ENCODE measurements at regions not wholly inside any gene's neighbourhood (a gene's known extent, or its start where the extent isn't known, plus 50 kb on each side); places are given as distances from the start of the nearest gene placed in this dataset.

DNA sequence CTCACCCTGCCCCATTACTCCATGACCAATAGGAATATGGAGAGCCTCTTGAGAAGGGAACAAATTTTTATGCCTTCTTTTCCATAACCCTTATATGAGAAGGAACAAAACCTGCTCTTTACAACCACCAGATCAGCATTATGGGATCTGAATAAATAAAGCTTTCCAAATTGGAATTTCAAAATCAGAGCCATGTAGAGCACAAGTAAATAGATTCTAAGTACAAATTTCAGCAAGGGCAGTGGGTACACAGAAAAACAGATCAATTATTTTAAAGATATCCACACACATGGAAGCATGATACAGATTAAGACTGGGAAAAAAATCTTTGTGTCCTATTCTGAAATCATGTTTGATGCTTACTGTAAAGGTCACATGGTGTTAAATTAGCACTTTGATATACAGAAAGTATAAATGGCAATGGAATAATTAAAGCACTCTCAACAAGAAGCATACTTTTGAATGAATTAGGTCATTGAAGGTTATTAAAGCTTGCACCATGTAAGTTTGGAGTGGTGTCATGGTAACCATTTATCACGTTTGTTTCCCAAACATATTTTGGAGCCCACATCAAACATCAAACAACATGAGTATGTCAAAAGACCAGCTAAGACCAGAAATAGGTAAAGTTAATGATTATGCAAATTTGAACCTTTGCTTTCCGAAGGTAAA is 75.9 kb upstream of the AVPR1A start:
- DNase-seq: no peak

DNA sequence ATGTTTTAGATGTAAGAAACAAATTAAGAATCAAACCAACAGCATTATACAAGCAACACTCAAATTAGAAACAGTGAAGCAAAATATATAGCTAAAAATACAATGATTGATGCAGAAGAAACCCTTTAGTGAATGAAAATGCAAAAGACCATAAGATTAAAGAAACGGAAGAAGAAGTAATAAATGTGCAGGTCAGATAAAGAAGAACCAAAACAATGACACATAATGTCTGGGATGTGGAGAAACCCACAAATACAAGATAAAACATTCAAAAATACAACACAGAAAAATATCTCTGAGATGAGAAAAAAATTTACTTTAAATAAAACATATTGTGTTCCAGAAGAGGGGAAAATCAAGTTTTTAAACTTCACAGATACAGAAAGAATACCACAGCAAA is 73.4 kb upstream of the AVPR1A start:
- no peak for DNase-seq

DNA sequence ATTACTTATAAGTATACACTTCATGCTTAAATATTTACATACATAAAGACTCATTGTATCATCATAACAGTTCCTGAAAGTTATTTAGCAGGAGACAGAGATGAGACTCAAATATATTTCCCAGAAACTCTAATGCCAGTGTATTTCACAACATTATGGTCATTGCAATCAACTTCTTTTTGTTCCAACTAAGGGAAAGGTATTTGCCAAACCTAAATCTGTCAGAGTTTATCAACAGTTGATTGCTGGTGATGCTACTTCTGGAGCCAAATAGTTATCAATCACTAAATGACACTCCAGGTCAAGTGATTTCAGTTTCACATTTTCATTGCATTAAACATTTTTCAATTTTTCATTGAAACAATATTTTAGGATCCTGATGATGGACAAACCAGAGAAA is 72.1 kb upstream of the AVPR1A start:
- no peak for DNase-seq

DNA sequence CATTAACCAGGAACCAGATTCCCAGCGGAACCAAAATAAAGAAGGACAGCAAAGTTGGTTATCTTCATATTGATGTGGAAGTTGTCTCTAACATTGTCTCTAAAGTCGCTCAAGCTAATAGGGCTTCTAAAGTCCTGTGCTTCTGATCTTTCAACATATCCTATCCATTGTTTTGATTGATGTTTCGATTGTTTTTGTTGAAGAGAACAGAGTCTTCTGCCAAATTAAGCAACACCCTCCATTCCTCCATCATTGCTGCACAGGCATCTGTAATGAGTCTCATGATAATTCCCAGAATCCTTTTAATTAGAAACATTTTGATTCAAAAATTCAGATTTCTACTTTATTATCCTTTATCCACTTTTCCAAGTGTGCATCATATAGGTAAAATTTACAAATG is 71.6 kb upstream of the AVPR1A start:
- DNase-seq: no peak

DNA sequence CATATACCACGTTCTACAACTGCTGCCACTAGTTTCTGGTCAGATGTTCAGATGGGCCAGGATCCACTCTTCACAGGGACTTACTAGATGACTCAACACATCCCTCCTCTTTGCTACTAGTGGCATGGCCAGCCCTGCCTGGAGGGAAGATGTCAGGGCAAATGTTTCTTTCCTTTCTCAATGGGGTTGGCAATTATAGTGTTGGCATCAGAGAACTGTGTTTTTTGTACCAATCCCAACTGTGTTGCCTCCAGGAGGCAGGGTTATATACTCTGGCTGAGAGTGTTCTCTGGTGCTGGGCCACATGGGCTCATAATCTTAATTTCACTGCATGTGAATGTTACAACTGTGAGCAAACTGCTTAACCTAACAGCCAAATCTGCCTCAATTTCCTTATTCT is 69.9 kb upstream of the AVPR1A start:
- DNase-seq: no peak

DNA sequence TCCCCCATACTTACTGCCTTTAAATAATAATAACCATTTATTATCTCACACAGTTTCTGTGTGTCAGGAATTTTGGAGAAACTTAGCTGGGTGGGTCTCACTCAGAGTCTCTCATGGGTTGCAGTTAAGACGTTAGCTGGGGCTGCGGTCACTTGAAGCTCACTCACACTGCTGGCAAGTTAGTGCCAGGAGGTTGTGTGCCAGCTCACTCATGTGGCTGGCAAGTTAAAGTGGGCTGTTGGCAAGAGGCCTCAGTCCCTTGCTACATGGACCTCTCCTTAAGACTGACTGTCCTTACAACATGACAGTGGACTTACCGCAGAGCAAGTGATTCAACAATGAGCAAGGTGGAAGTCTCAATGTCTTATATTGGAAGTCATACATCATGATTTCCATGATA is 61.3 kb upstream of the AVPR1A start:
- no peak for DNase-seq

DNA sequence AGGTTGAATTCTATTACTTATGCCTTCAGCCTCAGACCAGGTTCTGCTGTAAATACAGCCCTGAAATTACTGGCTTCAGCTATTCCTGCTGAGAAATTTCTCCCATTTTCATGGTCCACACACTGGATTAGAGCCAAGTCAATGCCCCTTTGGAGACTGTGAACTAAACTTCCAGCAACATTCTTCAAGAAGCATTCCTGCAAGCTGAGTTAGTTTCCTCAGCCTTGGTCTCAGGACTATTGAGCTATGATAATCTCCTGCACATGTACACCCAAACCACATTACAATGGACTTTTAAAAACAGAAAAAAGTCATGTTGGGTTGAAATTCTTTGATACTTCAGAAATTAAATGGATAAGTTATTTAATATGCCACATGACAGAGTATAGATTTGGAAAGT is 58.0 kb upstream of the AVPR1A start:
- no peak for DNase-seq

DNA sequence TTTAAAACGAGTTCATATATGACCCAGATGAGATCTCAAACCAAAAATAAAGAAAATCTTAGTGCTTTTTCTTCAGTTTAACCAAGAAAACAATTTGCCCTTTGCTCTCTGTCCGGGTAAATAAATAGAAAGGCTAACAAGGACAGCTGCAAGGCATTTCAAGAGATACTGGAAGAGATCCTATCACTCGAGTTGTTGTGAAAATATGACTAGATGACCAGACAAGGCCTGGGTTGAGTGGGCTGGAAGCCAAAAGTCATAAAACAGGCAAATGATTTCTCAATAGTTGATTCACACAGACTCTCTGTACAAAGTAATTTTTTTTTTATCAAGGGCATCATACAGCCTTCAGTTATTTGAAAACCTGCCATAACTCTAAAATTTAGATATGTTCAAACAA is 55.9 kb upstream of the AVPR1A start:
- peak; percentile 63 for DNase-seq

DNA sequence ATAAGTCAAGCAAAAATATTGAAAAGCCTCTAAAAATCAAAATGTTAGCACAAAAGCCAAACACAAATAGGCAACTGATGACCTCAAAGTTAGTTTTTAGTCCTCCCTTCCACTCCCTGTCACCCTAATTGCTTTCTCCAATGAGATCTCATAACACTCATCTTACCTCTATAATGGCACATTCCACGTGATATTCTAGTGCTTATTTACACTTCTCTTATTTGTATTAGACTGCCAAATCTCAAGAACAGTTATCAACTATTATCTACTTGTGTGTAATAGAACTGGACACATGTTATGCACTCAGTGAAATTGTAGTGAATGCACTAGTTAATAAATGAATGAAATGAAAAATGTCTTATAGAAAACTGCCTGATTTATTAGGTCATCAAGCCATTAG is 55.5 kb upstream of the AVPR1A start:
- DNase-seq: peak; percentile 32
